ENCODE measurements at regions not wholly inside any gene's neighbourhood (a gene's known extent, or its start where the extent isn't known, plus 50 kb on each side); places are given as distances from the start of the nearest gene placed in this dataset.

DNA sequence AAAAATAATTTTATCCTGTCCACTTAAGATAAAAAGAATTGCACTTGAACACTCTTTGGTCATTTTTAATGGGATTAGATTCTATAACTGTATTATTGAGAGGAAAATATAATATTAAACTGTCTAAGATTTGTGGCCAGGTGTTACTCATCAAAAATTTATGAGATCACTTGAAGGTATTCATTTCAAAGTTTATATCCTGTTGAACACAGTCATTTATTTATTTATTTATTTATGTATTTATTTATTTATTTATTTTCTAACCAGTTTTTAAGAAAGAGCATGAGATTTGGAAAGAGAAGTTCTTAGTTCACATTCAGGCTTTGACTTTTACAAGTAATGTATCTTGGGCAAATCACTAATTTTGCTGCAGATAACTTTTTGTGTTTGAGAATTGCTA lies 692.7 kb downstream of the LTN1 start:
- TF ChIP-seq, protein P1, sequence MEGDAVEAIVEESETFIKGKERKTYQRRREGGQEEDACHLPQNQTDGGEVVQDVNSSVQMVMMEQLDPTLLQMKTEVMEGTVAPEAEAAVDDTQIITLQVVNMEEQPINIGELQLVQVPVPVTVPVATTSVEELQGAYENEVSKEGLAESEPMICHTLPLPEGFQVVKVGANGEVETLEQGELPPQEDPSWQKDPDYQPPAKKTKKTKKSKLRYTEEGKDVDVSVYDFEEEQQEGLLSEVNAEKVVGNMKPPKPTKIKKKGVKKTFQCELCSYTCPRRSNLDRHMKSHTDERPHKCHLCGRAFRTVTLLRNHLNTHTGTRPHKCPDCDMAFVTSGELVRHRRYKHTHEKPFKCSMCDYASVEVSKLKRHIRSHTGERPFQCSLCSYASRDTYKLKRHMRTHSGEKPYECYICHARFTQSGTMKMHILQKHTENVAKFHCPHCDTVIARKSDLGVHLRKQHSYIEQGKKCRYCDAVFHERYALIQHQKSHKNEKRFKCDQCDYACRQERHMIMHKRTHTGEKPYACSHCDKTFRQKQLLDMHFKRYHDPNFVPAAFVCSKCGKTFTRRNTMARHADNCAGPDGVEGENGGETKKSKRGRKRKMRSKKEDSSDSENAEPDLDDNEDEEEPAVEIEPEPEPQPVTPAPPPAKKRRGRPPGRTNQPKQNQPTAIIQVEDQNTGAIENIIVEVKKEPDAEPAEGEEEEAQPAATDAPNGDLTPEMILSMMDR (IDR thresholded peaks at IDR 0.05): no peak
- TF ChIP-seq POLR2A (IDR thresholded peaks at IDR 0.05): no peak
